ENCODE measurements at regions not wholly inside any gene's neighbourhood (a gene's known extent, or its start where the extent isn't known, plus 50 kb on each side); places are given as distances from the start of the nearest gene placed in this dataset.

DNA sequence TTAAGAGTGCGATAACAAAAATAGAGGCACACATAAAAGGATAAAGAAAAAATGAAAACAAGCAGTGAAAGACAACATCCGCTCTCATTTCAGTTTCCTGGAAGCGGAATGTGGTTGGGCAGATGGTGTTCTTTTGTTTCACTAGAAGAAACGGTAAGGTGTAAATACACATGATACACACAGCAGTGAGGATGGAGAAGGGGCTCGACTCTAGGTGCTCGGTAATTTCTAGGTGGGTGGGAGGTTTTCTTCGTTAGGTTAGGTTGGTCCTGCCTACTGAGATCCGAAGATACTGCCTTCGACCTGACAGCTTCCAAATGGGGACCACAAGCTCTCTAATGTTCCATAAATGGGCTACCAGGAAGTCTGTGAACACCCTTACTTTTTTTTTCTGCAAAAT lies 1082.5 kb downstream of the BCL11B start:
- no peaks in the 10 kb centered on the region for H3K4me1 Mint-ChIP-seq (ENCODE audit: low read depth, unreplicated experiment)
- DNase-seq: no peak
- TF ChIP-seq CTCF (IDR thresholded peaks at IDR 0.05; ENCODE audit: partially characterized antibody, unreplicated experiment): no peak
- no peaks in the 10 kb centered on the region for H3K9me3 Mint-ChIP-seq (ENCODE audit: unreplicated experiment)
- H3K27me3 Mint-ChIP-seq (ENCODE audit: unreplicated experiment): peaks cover 1% of the 10 kb centered on the region
- no peaks in the 10 kb centered on the region for H3K36me3 Mint-ChIP-seq (ENCODE audit: unreplicated experiment)
- H3K27ac Mint-ChIP-seq (ENCODE audit: unreplicated experiment): no peak overlapping the region
- H3K4me3 Mint-ChIP-seq (ENCODE audit: unreplicated experiment): no peak overlapping the region

- H3K27me3 Mint-ChIP-seq (ENCODE audit: unreplicated experiment): peaks cover 1% of the 10 kb centered on the region
- no peak for TF ChIP-seq CTCF (IDR thresholded peaks at IDR 0.05; ENCODE audit: partially characterized antibody, unreplicated experiment)
- no peaks in the 10 kb centered on the region for H3K9me3 Mint-ChIP-seq (ENCODE audit: unreplicated experiment)
- H3K27ac Mint-ChIP-seq (ENCODE audit: unreplicated experiment): no peak overlapping the region
- H3K36me3 Mint-ChIP-seq (ENCODE audit: unreplicated experiment): no peaks in the 10 kb centered on the region
- no peaks in the 10 kb centered on the region for H3K4me1 Mint-ChIP-seq (ENCODE audit: low read depth, unreplicated experiment)
- H3K4me3 Mint-ChIP-seq (ENCODE audit: unreplicated experiment): no peak overlapping the region
- no peak for DNase-seq
Observed at GRCh38 chr14:98189944-98190343, 1082.1 kb downstream of the BCL11B start.

GRCh38 chr14:98192946-98193345 lies 1079.1 kb downstream of the BCL11B start:
- Mint-ChIP-seq H3K36me3 (ENCODE audit: unreplicated experiment) (no peaks in the 10 kb centered on the region), H3K27ac (ENCODE audit: unreplicated experiment) (no peak overlapping the region), H3K27me3 (ENCODE audit: unreplicated experiment) (peaks cover 1% of the 10 kb centered on the region), H3K9me3 (ENCODE audit: unreplicated experiment) (no peaks in the 10 kb centered on the region), H3K4me1 (ENCODE audit: low read depth, unreplicated experiment) (no peaks in the 10 kb centered on the region), H3K4me3 (ENCODE audit: unreplicated experiment) (no peak overlapping the region)
- TF ChIP-seq CTCF (IDR thresholded peaks at IDR 0.05; ENCODE audit: partially characterized antibody, unreplicated experiment): no peak
- DNase-seq: no peak

DNA sequence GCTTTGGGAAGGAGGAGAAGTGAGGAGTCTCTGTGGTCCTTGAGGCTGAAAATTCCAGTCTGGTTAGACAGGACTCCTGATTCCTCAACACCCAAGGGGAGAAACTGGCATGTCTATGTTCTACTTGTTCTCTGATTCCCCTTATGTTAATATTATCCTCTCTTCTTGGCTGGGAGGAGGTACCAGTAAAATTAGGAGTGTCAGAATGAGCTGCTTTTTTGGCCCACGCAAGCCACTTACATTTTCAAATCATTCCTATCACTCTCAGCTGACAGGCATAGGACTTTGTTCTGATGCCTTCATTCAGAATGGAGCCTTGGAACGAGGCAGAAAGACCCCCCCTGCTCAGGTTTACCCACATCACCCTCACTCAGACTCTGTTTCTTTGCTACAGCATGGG lies 1077.2 kb downstream of the BCL11B start:
- H3K4me1 Mint-ChIP-seq (ENCODE audit: low read depth, unreplicated experiment): no peaks in the 10 kb centered on the region
- no peak overlapping the region for H3K27ac Mint-ChIP-seq (ENCODE audit: unreplicated experiment)
- no peak overlapping the region for H3K4me3 Mint-ChIP-seq (ENCODE audit: unreplicated experiment)
- H3K27me3 Mint-ChIP-seq (ENCODE audit: unreplicated experiment): no peaks in the 10 kb centered on the region
- no peak for TF ChIP-seq CTCF (IDR thresholded peaks at IDR 0.05; ENCODE audit: partially characterized antibody, unreplicated experiment)
- H3K9me3 Mint-ChIP-seq (ENCODE audit: unreplicated experiment): no peaks in the 10 kb centered on the region
- no peaks in the 10 kb centered on the region for H3K36me3 Mint-ChIP-seq (ENCODE audit: unreplicated experiment)
- DNase-seq: no peak

GRCh38 chr14:98195256-98195655 lies 1076.7 kb downstream of the BCL11B start:
- no peak for TF ChIP-seq CTCF (IDR thresholded peaks at IDR 0.05; ENCODE audit: partially characterized antibody, unreplicated experiment)
- no peaks in the 10 kb centered on the region for H3K36me3 Mint-ChIP-seq (ENCODE audit: unreplicated experiment)
- DNase-seq: no peak
- no peak overlapping the region for H3K4me3 Mint-ChIP-seq (ENCODE audit: unreplicated experiment)
- H3K27me3 Mint-ChIP-seq (ENCODE audit: unreplicated experiment): no peaks in the 10 kb centered on the region
- no peaks in the 10 kb centered on the region for H3K4me1 Mint-ChIP-seq (ENCODE audit: low read depth, unreplicated experiment)
- no peak overlapping the region for H3K27ac Mint-ChIP-seq (ENCODE audit: unreplicated experiment)
- H3K9me3 Mint-ChIP-seq (ENCODE audit: unreplicated experiment): no peaks in the 10 kb centered on the region
